Hepatocyte (in vitro differentiated cells): ENCODE measurements at regions not wholly inside any gene's neighbourhood (a gene's known extent, or its start where the extent isn't known, plus 50 kb on each side); places are given as distances from the start of the nearest gene placed in this dataset.

Source experiments
- EZH2 ChIP-seq: fragments of 200-600 bp; sonication (generic); IDR thresholded peaks from 2 replicates; pipeline ENCODE4 v1.6.1; 2016; ENCODE audit warnings: antibody characterized with exemption, mild to moderate bottlenecking, borderline replicate concordance
- TF ChIP-seq, protein P1 (sequence below): fragments of 200-600 bp; sonication (generic); IDR thresholded peaks from 2 replicates; pipeline ENCODE4 v1.5.1; 2016; ENCODE audit warnings: antibody characterized with exemption, mild to moderate bottlenecking; ENCODE audit not compliant: poor library complexity

DNA sequence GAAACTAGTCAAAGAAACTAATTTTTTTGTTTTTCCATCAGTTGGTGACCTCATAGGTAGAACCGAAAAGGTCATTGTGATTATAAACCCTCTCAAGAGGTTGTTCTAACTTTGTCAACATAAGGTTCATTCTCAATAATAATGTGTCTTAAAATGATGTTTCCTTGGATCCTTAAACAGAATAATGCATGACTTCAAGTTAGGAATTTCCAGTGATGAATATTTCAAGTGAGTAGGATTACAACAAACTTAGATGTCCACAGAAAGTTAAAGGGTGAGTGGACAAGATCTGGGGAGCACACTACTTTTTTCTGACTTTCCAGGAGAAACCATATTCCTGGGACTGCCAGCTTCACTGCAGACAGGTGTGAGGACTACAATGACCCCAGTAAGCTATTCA lies 239.0 kb upstream of the PTGER4 start:
- TF ChIP-seq, protein P1, sequence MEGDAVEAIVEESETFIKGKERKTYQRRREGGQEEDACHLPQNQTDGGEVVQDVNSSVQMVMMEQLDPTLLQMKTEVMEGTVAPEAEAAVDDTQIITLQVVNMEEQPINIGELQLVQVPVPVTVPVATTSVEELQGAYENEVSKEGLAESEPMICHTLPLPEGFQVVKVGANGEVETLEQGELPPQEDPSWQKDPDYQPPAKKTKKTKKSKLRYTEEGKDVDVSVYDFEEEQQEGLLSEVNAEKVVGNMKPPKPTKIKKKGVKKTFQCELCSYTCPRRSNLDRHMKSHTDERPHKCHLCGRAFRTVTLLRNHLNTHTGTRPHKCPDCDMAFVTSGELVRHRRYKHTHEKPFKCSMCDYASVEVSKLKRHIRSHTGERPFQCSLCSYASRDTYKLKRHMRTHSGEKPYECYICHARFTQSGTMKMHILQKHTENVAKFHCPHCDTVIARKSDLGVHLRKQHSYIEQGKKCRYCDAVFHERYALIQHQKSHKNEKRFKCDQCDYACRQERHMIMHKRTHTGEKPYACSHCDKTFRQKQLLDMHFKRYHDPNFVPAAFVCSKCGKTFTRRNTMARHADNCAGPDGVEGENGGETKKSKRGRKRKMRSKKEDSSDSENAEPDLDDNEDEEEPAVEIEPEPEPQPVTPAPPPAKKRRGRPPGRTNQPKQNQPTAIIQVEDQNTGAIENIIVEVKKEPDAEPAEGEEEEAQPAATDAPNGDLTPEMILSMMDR: no peak
- TF ChIP-seq EZH2: no peak
